ENCODE measurements at regions not wholly inside any gene's neighbourhood (a gene's known extent, or its start where the extent isn't known, plus 50 kb on each side); places are given as distances from the start of the nearest gene placed in this dataset.

DNA sequence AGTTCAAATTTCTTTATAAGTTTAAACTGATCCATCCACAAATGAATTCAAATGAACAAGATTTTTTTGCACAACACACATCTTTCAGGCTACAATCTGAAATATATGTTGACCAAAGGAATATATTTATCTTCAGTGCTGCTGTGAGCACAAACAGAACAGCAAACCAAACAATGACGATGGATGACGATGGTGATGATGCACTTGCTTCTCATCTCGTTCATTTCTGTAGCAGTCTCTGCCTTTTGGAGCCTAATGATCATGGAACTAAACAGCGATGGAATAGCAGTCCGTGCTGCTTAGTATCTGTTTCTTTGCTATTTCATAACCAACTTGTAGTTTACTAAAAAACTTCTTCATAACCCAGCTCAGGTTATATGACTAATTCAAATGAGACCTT is 220.7 kb upstream of the BLID start:
- TF ChIP-seq CTCF (IDR thresholded peaks at IDR 0.05; ENCODE audit: low read depth, low read length), result no peak
- no peak for TF ChIP-seq POLR2A (IDR thresholded peaks at IDR 0.05; ENCODE audit: extremely low read depth, insufficient read length)
